ENCODE measurements at regions not wholly inside any gene's neighbourhood (a gene's known extent, or its start where the extent isn't known, plus 50 kb on each side); places are given as distances from the start of the nearest gene placed in this dataset.
A peak's percentile ranks its signal among the peaks of the same experiment; 100 is the strongest.

- Histone ChIP-seq H3K27me3 (replicated peaks; ENCODE audit: control insufficient read depth, insufficient read depth, low read length) (no peaks in the 10 kb centered on the region), H3K4me3 (ENCODE audit: low read length) (no peak overlapping the region), H3K9ac (ENCODE audit: low read length) (no peak overlapping the region), H3K36me3 (ENCODE audit: control insufficient read depth, insufficient read depth, low read length, severe bottlenecking) (no peaks in the 10 kb centered on the region), H3K9me3 (ENCODE audit: control insufficient read depth, low read length) (no peaks in the 10 kb centered on the region), H3K4me1 (ENCODE audit: control insufficient read depth, insufficient read depth, low read length) (no peaks in the 10 kb centered on the region)
- no peak for DNase-seq (ENCODE audit: low read depth)
Measured at GRCh38 chr2:184203661-184204060, 394.7 kb upstream of the ZNF804A start.

GRCh38 chr2:184205048-184205596, 393.2 kb upstream of the ZNF804A start:
- H3K4me1 ChIP-seq (ENCODE audit: control insufficient read depth, insufficient read depth, low read length), result no peaks in the 10 kb centered on the region
- no peak overlapping the region for H3K4me3 ChIP-seq (ENCODE audit: low read length)
- H3K36me3 ChIP-seq (ENCODE audit: control insufficient read depth, insufficient read depth, low read length, severe bottlenecking), result no peaks in the 10 kb centered on the region
- H3K27me3 ChIP-seq (replicated peaks; ENCODE audit: control insufficient read depth, insufficient read depth, low read length), result no peaks in the 10 kb centered on the region
- DNase-seq (ENCODE audit: low read depth), result no peak
- no peaks in the 10 kb centered on the region for H3K9me3 ChIP-seq (ENCODE audit: control insufficient read depth, low read length)
- H3K9ac ChIP-seq (ENCODE audit: low read length), result no peak overlapping the region

- Histone ChIP-seq H3K27me3 (replicated peaks; ENCODE audit: control insufficient read depth, insufficient read depth, low read length) (no peaks in the 10 kb centered on the region), H3K9me3 (ENCODE audit: control insufficient read depth, low read length) (no peaks in the 10 kb centered on the region), H3K36me3 (ENCODE audit: control insufficient read depth, insufficient read depth, low read length, severe bottlenecking) (no peaks in the 10 kb centered on the region), H3K4me3 (ENCODE audit: low read length) (no peak overlapping the region), H3K9ac (ENCODE audit: low read length) (no peak overlapping the region), H3K4me1 (ENCODE audit: control insufficient read depth, insufficient read depth, low read length) (no peaks in the 10 kb centered on the region)
- no peak for DNase-seq (ENCODE audit: low read depth)
Measured at GRCh38 chr2:184206045-184206444, 392.3 kb upstream of the ZNF804A start.

- H3K27me3 ChIP-seq (replicated peaks; ENCODE audit: control insufficient read depth, insufficient read depth, low read length), result no peaks in the 10 kb centered on the region
- DNase-seq (ENCODE audit: low read depth), result no peak
- no peak overlapping the region for H3K9ac ChIP-seq (ENCODE audit: low read length)
- H3K4me1 ChIP-seq (ENCODE audit: control insufficient read depth, insufficient read depth, low read length), result no peaks in the 10 kb centered on the region
- no peak overlapping the region for H3K4me3 ChIP-seq (ENCODE audit: low read length)
- H3K9me3 ChIP-seq (ENCODE audit: control insufficient read depth, low read length), result no peaks in the 10 kb centered on the region
- H3K36me3 ChIP-seq (ENCODE audit: control insufficient read depth, insufficient read depth, low read length, severe bottlenecking), result no peaks in the 10 kb centered on the region
Measured at GRCh38 chr2:184210329-184210728, 388.0 kb upstream of the ZNF804A start.

GRCh38 chr2:184215745-184216144, 382.6 kb upstream of the ZNF804A start:
- no peak overlapping the region for H3K9ac ChIP-seq (ENCODE audit: low read length)
- no peak for DNase-seq (ENCODE audit: low read depth)
- peaks cover 3% of the 10 kb centered on the region for H3K9me3 ChIP-seq (ENCODE audit: control insufficient read depth, low read length)
- H3K4me3 ChIP-seq (ENCODE audit: low read length), result no peak overlapping the region
- no peaks in the 10 kb centered on the region for H3K4me1 ChIP-seq (ENCODE audit: control insufficient read depth, insufficient read depth, low read length)
- H3K36me3 ChIP-seq (ENCODE audit: control insufficient read depth, insufficient read depth, low read length, severe bottlenecking), result no peaks in the 10 kb centered on the region
- no peaks in the 10 kb centered on the region for H3K27me3 ChIP-seq (replicated peaks; ENCODE audit: control insufficient read depth, insufficient read depth, low read length)

- H3K9me3 ChIP-seq (ENCODE audit: control insufficient read depth, low read length), result no peaks in the 10 kb centered on the region
- DNase-seq (ENCODE audit: low read depth), result peak; percentile 3
- H3K27me3 ChIP-seq (replicated peaks; ENCODE audit: control insufficient read depth, insufficient read depth, low read length), result no peaks in the 10 kb centered on the region
Measured at GRCh38 chr2:184256611-184257010, 341.7 kb upstream of the ZNF804A start.

GRCh38 chr2:184261331-184261730, 337.0 kb upstream of the ZNF804A start:
- DNase-seq (ENCODE audit: low read depth), result no peak
- H3K27me3 ChIP-seq (replicated peaks; ENCODE audit: control insufficient read depth, insufficient read depth, low read length), result no peaks in the 10 kb centered on the region
- H3K4me1 ChIP-seq (ENCODE audit: control insufficient read depth, insufficient read depth, low read length), result peaks cover 22% of the 10 kb centered on the region
- no peaks in the 10 kb centered on the region for H3K9me3 ChIP-seq (ENCODE audit: control insufficient read depth, low read length)
- peak overlapping the region; percentile 65 for H3K9ac ChIP-seq (ENCODE audit: low read length)
- H3K4me3 ChIP-seq (ENCODE audit: low read length), result no peak overlapping the region
- no peaks in the 10 kb centered on the region for H3K36me3 ChIP-seq (ENCODE audit: control insufficient read depth, insufficient read depth, low read length, severe bottlenecking)

More at GRCh38 chr2:184256611-184257010, 341.7 kb upstream of the ZNF804A start:
- no peak overlapping the region for H3K9ac ChIP-seq (ENCODE audit: low read length)
- H3K4me3 ChIP-seq (ENCODE audit: low read length), result no peak overlapping the region
- H3K36me3 ChIP-seq (ENCODE audit: control insufficient read depth, insufficient read depth, low read length, severe bottlenecking), result no peaks in the 10 kb centered on the region
- H3K4me1 ChIP-seq (ENCODE audit: control insufficient read depth, insufficient read depth, low read length), result peaks cover 19% of the 10 kb centered on the region

GRCh38 chr2:184261818-184262217, 336.5 kb upstream of the ZNF804A start:
- Histone ChIP-seq H3K4me1 (ENCODE audit: control insufficient read depth, insufficient read depth, low read length) (peaks cover 22% of the 10 kb centered on the region), H3K9ac (ENCODE audit: low read length) (peak overlapping the region; percentile 65), H3K4me3 (ENCODE audit: low read length) (no peak overlapping the region), H3K36me3 (ENCODE audit: control insufficient read depth, insufficient read depth, low read length, severe bottlenecking) (no peaks in the 10 kb centered on the region), H3K9me3 (ENCODE audit: control insufficient read depth, low read length) (no peaks in the 10 kb centered on the region), H3K27me3 (replicated peaks; ENCODE audit: control insufficient read depth, insufficient read depth, low read length) (no peaks in the 10 kb centered on the region)
- DNase-seq (ENCODE audit: low read depth), result no peak

GRCh38 chr2:184268900-184269477, 329.3 kb upstream of the ZNF804A start:
- Histone ChIP-seq H3K36me3 (ENCODE audit: control insufficient read depth, insufficient read depth, low read length, severe bottlenecking) (no peaks in the 10 kb centered on the region), H3K27me3 (replicated peaks; ENCODE audit: control insufficient read depth, insufficient read depth, low read length) (no peaks in the 10 kb centered on the region), H3K4me3 (ENCODE audit: low read length) (no peak overlapping the region), H3K9ac (ENCODE audit: low read length) (no peak overlapping the region), H3K4me1 (ENCODE audit: control insufficient read depth, insufficient read depth, low read length) (peaks cover 25% of the 10 kb centered on the region), H3K9me3 (ENCODE audit: control insufficient read depth, low read length) (no peaks in the 10 kb centered on the region)
- no peak for DNase-seq (ENCODE audit: low read depth)

- peak overlapping the region; percentile 71 for H3K9ac ChIP-seq (ENCODE audit: low read length)
- H3K36me3 ChIP-seq (ENCODE audit: control insufficient read depth, insufficient read depth, low read length, severe bottlenecking), result no peaks in the 10 kb centered on the region
- no peaks in the 10 kb centered on the region for H3K9me3 ChIP-seq (ENCODE audit: control insufficient read depth, low read length)
- H3K4me3 ChIP-seq (ENCODE audit: low read length), result peak overlapping the region; percentile 48
- DNase-seq (ENCODE audit: low read depth), result no peak
- no peaks in the 10 kb centered on the region for H3K27me3 ChIP-seq (replicated peaks; ENCODE audit: control insufficient read depth, insufficient read depth, low read length)
- peaks cover 22% of the 10 kb centered on the region for H3K4me1 ChIP-seq (ENCODE audit: control insufficient read depth, insufficient read depth, low read length)
Measured at GRCh38 chr2:184270660-184271059, 327.7 kb upstream of the ZNF804A start.

- no peak overlapping the region for H3K9ac ChIP-seq (ENCODE audit: low read length)
- H3K4me1 ChIP-seq (ENCODE audit: control insufficient read depth, insufficient read depth, low read length), result peaks cover 22% of the 10 kb centered on the region
- no peaks in the 10 kb centered on the region for H3K27me3 ChIP-seq (replicated peaks; ENCODE audit: control insufficient read depth, insufficient read depth, low read length)
- no peaks in the 10 kb centered on the region for H3K36me3 ChIP-seq (ENCODE audit: control insufficient read depth, insufficient read depth, low read length, severe bottlenecking)
- no peak overlapping the region for H3K4me3 ChIP-seq (ENCODE audit: low read length)
- H3K9me3 ChIP-seq (ENCODE audit: control insufficient read depth, low read length), result no peaks in the 10 kb centered on the region
- no peak for DNase-seq (ENCODE audit: low read depth)
Measured at GRCh38 chr2:184272056-184272455, 326.3 kb upstream of the ZNF804A start.

- H3K4me1 ChIP-seq (ENCODE audit: control insufficient read depth, insufficient read depth, low read length), result no peaks in the 10 kb centered on the region
- H3K36me3 ChIP-seq (ENCODE audit: control insufficient read depth, insufficient read depth, low read length, severe bottlenecking), result no peaks in the 10 kb centered on the region
- H3K9me3 ChIP-seq (ENCODE audit: control insufficient read depth, low read length), result no peaks in the 10 kb centered on the region
- no peak for DNase-seq (ENCODE audit: low read depth)
- no peaks in the 10 kb centered on the region for H3K27me3 ChIP-seq (replicated peaks; ENCODE audit: control insufficient read depth, insufficient read depth, low read length)
- no peak overlapping the region for H3K4me3 ChIP-seq (ENCODE audit: low read length)
- H3K9ac ChIP-seq (ENCODE audit: low read length), result no peak overlapping the region
Measured at GRCh38 chr2:184294831-184295230, 303.5 kb upstream of the ZNF804A start.

Data from adipocyte (in vitro differentiated cells).